BJ (cell line): ENCODE measurements at regions not wholly inside any gene's neighbourhood (a gene's known extent, or its start where the extent isn't known, plus 50 kb on each side); places are given as distances from the start of the nearest gene placed in this dataset.

ENCODE experiments used
- CTCF ChIA-PET: fragments of 350-600 bp; formaldehyde crosslinking; extraction: SDS; loops from one replicate; lab custom pipeline; 2021; ENCODE audit warnings: antibody characterized with exemption, inconsistent platforms; lab: Yijun Ruan, JAX
- POLR2A ChIA-PET: fragments of 300-600 bp; sonication (Branson Sonifier 250); formaldehyde crosslinking; extraction: SDS; loops from one replicate; lab custom pipeline; 2021; ENCODE audit warnings: antibody characterized with exemption; lab: Charles Lee
- DNase-seq: peaks from one replicate; pipeline ENCODE4 v3.0.0-alpha.2; 2011; ENCODE audit warnings: low read depth
- H3K27me3 ChIP-seq: 2 replicates; pipeline ENCODE4 v1.6.0; 2011; ENCODE audit warnings: low read length; ENCODE audit not compliant: control insufficient read depth, insufficient read depth
- H3K36me3 ChIP-seq: 2 replicates; pipeline ENCODE4 v1.5.1; 2011; ENCODE audit warnings: low read length; ENCODE audit not compliant: control insufficient read depth, insufficient read depth
- H3K4me3 ChIP-seq: 2 replicates; pipeline ENCODE4 v1.5.1; 2011; ENCODE audit warnings: low read depth, mild to moderate bottlenecking, control low read depth, low read length
- TF ChIP-seq, protein P1 (sequence below): IDR thresholded peaks from 2 replicates; pipeline ENCODE4 v1.5.1; 2011; ENCODE audit warnings: low read depth, mild to moderate bottlenecking, control low read depth, inconsistent platforms, low read length, moderate library complexity; ENCODE audit not compliant: insufficient read depth

DNA sequence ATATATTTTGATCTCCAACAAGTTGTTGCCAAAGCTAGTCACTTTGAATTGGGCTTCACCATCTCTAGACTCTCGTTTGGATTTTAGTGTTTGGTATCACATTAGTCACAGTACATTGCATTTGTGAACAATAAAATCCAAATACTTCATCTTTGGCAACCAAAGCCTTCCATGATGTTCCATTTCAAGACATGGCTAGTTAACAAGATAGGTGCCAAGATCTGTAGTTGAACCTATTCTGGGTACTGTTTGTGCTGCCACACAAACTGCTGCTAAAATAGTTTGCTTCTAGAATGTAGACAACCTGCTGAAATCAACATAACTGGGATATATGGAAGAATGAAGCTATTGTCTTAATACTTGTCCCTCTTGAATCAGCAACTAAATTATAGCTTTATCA, 207.5 kb downstream of the LRRC70 start:
- no peak for DNase-seq
- POLR2A ChIA-PET, result no interaction called here
- H3K27me3 ChIP-seq, result no peaks in the 10 kb centered on the region
- no peaks in the 10 kb centered on the region for H3K36me3 ChIP-seq
- CTCF ChIA-PET, result no interaction called here
- TF ChIP-seq, protein P1, sequence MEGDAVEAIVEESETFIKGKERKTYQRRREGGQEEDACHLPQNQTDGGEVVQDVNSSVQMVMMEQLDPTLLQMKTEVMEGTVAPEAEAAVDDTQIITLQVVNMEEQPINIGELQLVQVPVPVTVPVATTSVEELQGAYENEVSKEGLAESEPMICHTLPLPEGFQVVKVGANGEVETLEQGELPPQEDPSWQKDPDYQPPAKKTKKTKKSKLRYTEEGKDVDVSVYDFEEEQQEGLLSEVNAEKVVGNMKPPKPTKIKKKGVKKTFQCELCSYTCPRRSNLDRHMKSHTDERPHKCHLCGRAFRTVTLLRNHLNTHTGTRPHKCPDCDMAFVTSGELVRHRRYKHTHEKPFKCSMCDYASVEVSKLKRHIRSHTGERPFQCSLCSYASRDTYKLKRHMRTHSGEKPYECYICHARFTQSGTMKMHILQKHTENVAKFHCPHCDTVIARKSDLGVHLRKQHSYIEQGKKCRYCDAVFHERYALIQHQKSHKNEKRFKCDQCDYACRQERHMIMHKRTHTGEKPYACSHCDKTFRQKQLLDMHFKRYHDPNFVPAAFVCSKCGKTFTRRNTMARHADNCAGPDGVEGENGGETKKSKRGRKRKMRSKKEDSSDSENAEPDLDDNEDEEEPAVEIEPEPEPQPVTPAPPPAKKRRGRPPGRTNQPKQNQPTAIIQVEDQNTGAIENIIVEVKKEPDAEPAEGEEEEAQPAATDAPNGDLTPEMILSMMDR, result no peak
- H3K4me3 ChIP-seq, result no peak overlapping the region

DNA sequence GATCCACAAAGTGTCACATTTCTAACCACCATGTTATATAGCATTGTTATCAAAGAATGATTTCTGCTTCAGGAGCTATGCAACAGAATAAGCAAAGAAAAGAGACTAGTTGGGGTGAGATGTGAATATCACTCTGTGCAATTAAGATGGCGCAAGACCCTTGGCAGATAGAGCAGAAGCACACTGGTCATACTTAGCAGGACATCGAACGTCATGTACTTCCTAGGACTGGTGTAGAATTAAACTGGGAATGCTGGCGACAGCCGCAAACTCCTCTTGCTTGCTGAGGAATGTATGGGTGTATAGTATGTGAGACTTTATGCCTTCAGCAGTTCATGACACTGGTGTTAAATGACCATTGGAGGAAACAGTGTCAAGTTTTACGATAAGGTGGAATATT, 207.0 kb downstream of the LRRC70 start:
- CTCF ChIA-PET, result no interaction called here
- POLR2A ChIA-PET, result no interaction called here
- Histone ChIP-seq H3K27me3 (no peaks in the 10 kb centered on the region), H3K36me3 (no peaks in the 10 kb centered on the region), H3K4me3 (no peak overlapping the region)
- TF ChIP-seq, protein P1, result no peak
- no peak for DNase-seq

DNA sequence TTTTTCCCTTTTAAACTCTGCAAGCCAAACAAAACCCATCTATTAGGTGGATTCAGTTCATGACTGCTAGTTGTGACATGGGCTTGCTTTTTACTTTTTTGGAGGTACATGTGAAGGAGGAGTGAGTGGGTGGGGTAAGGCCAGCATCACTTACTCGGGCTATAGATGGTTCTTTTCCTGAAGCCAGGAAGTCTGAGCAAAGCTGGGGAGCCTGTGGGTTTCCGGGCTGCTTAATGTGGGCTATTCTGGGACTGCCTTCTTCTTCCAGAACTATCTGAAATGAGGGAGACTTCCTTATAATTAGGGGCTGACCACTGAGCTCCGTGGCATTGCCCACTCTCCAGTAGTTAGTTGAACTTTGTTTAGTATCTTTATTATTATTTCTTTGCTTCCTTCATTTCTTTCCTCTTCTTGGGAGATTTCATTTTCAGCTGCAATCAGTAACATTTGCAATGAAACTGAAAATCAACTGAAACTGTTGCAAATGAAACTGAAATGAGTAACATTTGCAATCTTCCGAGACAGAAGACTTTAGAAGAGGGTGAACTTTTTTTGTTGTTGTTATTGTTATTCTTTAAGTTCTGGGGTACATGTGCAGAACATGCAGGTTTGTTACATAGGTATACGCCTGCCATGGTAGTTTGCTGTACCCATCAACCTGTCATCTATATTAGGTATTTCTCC, 204.9 kb downstream of the LRRC70 start:
- CTCF ChIA-PET, result no interaction called here
- no peaks in the 10 kb centered on the region for H3K36me3 ChIP-seq
- H3K4me3 ChIP-seq, result no peak overlapping the region
- no peak for DNase-seq
- no peaks in the 10 kb centered on the region for H3K27me3 ChIP-seq
- TF ChIP-seq, protein P1, result no peak
- POLR2A ChIA-PET, result no interaction called here

DNA sequence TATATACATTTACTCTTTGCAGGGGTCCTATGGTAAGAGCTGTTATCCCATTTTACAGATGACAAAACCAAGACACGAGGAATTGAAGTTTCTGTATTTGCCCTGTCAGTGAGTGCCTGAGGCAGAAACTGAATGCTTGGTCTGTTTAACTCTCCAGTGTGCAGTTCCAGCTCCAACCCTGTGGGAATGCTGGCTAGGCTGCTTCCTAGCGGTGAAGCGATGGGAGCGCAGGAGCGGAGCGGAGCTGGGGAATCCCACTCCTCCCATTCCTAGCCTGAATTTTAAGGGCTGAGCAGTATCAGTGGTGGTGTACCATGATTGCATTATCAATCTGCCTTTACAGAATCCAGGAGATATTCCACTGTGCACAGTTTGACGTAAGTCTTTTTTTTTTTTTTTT, 202.3 kb downstream of the LRRC70 start:
- H3K36me3 ChIP-seq, result no peaks in the 10 kb centered on the region
- POLR2A ChIA-PET, result no interaction called here
- CTCF ChIA-PET, result interaction anchor here (0.9 to 2.1 kb wide), 4 partner anchors 320 to 412 kb away, joined by 3 to 7 read pairs (median 6); no protein-coding TSS in a partner anchor

DNA sequence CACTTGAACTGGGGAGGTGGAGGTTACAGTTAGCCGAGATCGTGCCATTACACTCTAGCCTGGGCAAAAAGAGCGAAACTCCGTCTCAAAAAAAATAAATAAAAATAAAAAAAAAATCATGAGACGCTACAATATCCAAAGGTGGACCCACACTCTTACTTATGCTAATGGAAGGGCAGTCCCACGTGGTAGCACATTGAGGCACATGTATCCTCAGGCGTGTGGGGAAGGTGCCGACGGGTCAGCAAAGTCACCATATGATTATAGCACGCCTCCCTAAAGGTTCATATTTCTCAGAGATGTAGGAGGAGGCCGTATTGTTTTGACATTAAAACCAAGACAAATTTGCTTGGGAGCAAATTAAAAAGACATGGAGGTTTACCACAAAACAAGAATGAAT, 201.6 kb downstream of the LRRC70 start:
- no peak overlapping the region for H3K4me3 ChIP-seq
- no peaks in the 10 kb centered on the region for H3K36me3 ChIP-seq
- CTCF ChIA-PET, result interaction anchor here (0.6 to 3.0 kb wide), 10 partner anchors 13 to 412 kb away, joined by 3 to 14 read pairs (median 6); no protein-coding TSS in a partner anchor
- POLR2A ChIA-PET, result no interaction called here
- no peak for DNase-seq
- H3K27me3 ChIP-seq, result no peaks in the 10 kb centered on the region
- TF ChIP-seq, protein P1, result no peak

More for the DNA sequence above, 202.3 kb downstream of the LRRC70 start:
- Histone ChIP-seq H3K4me3 (no peak overlapping the region), H3K27me3 (no peaks in the 10 kb centered on the region)
- TF ChIP-seq, protein P1, result no peak
- DNase-seq, result no peak
